Adrenal gland (tissue), 5 donors: ENCODE measurements at regions not wholly inside any gene's neighbourhood (a gene's known extent, or its start where the extent isn't known, plus 50 kb on each side); places are given as distances from the start of the nearest gene placed in this dataset.

Source experiments
- CTCF ChIP-seq, 6 experiments: fragments of 450-650 bp in 4 of 6; fragments of 200-600 bp in 2 of 6; sonication (generic) in 1 of 6; IDR thresholded peaks; 1 replicate in 5 of 6; 2 replicates in 1 of 6; pipeline versions ENCODE4 v1.5.1 to v1.8.0; 2016 to 2021; ENCODE audit warnings: antibody characterized with exemption in 6 of 6, mild to moderate bottlenecking in 2 of 6, moderate library complexity in 1 of 6
- POLR2A ChIP-seq, 2 donors: fragments of 450-650 bp; IDR thresholded peaks; one replicate each; pipeline ENCODE4 v1.6.1; 2017; ENCODE audit warnings: antibody characterized with exemption in 2 of 2, mild to moderate bottlenecking in 2 of 2, moderate library complexity in 1 of 2
- donor health status: DM: no; HTN: no; CAD: no.

GRCh38 chr6:119686644-119687043 is 337.1 kb upstream of the MAN1A1 start:
- TF ChIP-seq POLR2A (IDR thresholded peaks at IDR 0.05) (no peak), CTCF (IDR thresholded peaks at IDR 0.05) (no peak)
